BLaER1 treated with 17β-estradiol and CSF1 and Interleukin-3, amounts not matched to agents 10 nM and 100 nM (cell line): ENCODE measurements at regions not wholly inside any gene's neighbourhood (a gene's known extent, or its start where the extent isn't known, plus 50 kb on each side); places are given as distances from the start of the nearest gene placed in this dataset.
A peak's percentile ranks its signal among the peaks of the same experiment; 100 is the strongest.

ENCODE experiments used
- H3K27ac ChIP-seq, 11 experiments: shearing (Covaris generic); formaldehyde crosslinking; 2 replicates each; pipeline ENCODE4 v1.8.1; 2022
- H3K27me3 ChIP-seq, 11 experiments: shearing (Covaris generic); formaldehyde crosslinking; 2 replicates each; pipeline ENCODE4 v1.8.1; 2022
- H3K36me3 ChIP-seq, 11 experiments: shearing (Covaris generic); formaldehyde crosslinking; 2 replicates each; pipeline ENCODE4 v1.8.1; 2022
- H3K4me1 ChIP-seq, 10 experiments: shearing (Covaris generic); formaldehyde crosslinking; 2 replicates each; pipeline ENCODE4 v1.8.1; 2022
- H3K4me2 ChIP-seq, 11 experiments: shearing (Covaris generic); formaldehyde crosslinking; 2 replicates each; pipeline ENCODE4 v1.8.1; 2022
- H3K4me3 ChIP-seq, 10 experiments: shearing (Covaris generic); formaldehyde crosslinking; 2 replicates each; pipeline ENCODE4 v1.8.1; 2022
- H3K9ac ChIP-seq, 11 experiments: shearing (Covaris generic); formaldehyde crosslinking; 2 replicates each; pipeline ENCODE4 v1.8.1; 2022
- H3K9me3 ChIP-seq, 11 experiments: shearing (Covaris generic); formaldehyde crosslinking; replicated peaks in 1 of 11; 2 replicates each; pipeline ENCODE4 v1.8.1; 2022
- H4K20me1 ChIP-seq, 11 experiments: shearing (Covaris generic); formaldehyde crosslinking; 2 replicates each; pipeline ENCODE4 v1.8.1; 2022
- Cebpa-rat ChIP-seq, 11 experiments: shearing (Covaris generic); IDR thresholded peaks; 2 replicates each; pipeline ENCODE4 v1.8.1; 2022

- peaks cover 93 to 100% (median 96%) of the 10 kb centered on the region in 10 experiments for H3K4me1 ChIP-seq
- 0 out of 22 replicates have a peak, but pooled peaks cover 0 to 6% (median 0%) of the 10 kb centered on the region in 11 experiments for H3K36me3 ChIP-seq
- no peaks in the 10 kb centered on the region for H4K20me1 ChIP-seq
- peak overlapping the region in 2 of 10 experiments; percentile 1 to 8; a peak in 1 of 20 replicates for H3K4me3 ChIP-seq
- H3K4me2 ChIP-seq: peak overlapping the region; percentile 51 to 95 (median 77)
- H3K9ac ChIP-seq: peak overlapping the region in 4 of 11 experiments; percentile 3 to 60 (median 30); a peak in 6 of 22 replicates
- TF ChIP-seq Cebpa-rat (IDR thresholded peaks at IDR 0.05): no peak
- H3K27me3 ChIP-seq: no peaks in the 10 kb centered on the region; a peak in 2 of 22 replicates
- H3K27ac ChIP-seq: peak overlapping the region in 10 of 11 experiments; percentile 1 to 92 (median 44); a peak in 14 of 22 replicates
- H3K9me3 ChIP-seq: peaks cover 0 to 10% (median 7%) of the 10 kb centered on the region in 11 experiments; a peak in 11 of 22 replicates
These were observed 84.2 kb upstream of the STEAP1B start for GRCh38 chr7:22584179-22584578.

GRCh38 chr7:22582863-22583622 lies 83.1 kb upstream of the STEAP1B start:
- no peak for TF ChIP-seq Cebpa-rat (IDR thresholded peaks at IDR 0.05)
- Histone ChIP-seq H3K4me1 (peaks cover 93 to 100% (median 97%) of the 10 kb centered on the region in 10 experiments), H4K20me1 (no peaks in the 10 kb centered on the region), H3K4me2 (peak overlapping the region; percentile 51 to 95 (median 77)), H3K27ac (peak overlapping the region in 6 of 11 experiments; percentile 8 to 92 (median 61); a peak in 6 of 22 replicates), H3K36me3 (0 out of 22 replicates have a peak, but pooled peaks cover 0 to 6% (median 0%) of the 10 kb centered on the region in 11 experiments), H3K9me3 (peaks cover 0 to 21% (median 7%) of the 10 kb centered on the region in 11 experiments; a peak in 12 of 22 replicates), H3K27me3 (no peaks in the 10 kb centered on the region; a peak in 2 of 22 replicates), H3K9ac (peak overlapping the region in 1 of 11 experiments; percentile 58; a peak in 1 of 22 replicates), H3K4me3 (no peak overlapping the region)

GRCh38 chr7:22581099-22581498 lies 81.1 kb upstream of the STEAP1B start:
- Histone ChIP-seq H3K27me3 (no peaks in the 10 kb centered on the region; a peak in 2 of 22 replicates), H3K4me2 (peak overlapping the region; percentile 61 to 95 (median 79)), H3K4me1 (peaks cover 92 to 100% (median 97%) of the 10 kb centered on the region in 10 experiments), H4K20me1 (no peaks in the 10 kb centered on the region), H3K9me3 (peaks cover 0 to 38% (median 7%) of the 10 kb centered on the region in 11 experiments; a peak in 14 of 22 replicates), H3K27ac (peak overlapping the region in 5 of 11 experiments; percentile 23 to 96 (median 50); a peak in 8 of 22 replicates), H3K9ac (peak overlapping the region in 1 of 11 experiments; percentile 21; a peak in 1 of 22 replicates), H3K4me3 (no peak overlapping the region), H3K36me3 (peaks cover 0 to 17% (median 0%) of the 10 kb centered on the region in 11 experiments; a peak in 4 of 22 replicates)
- peak in 4 of 11 experiments; percentile 26 to 44 (median 36); a peak in 4 of 22 replicates for TF ChIP-seq Cebpa-rat (IDR thresholded peaks at IDR 0.05)

- Histone ChIP-seq H3K4me2 (peak overlapping the region; percentile 51 to 95 (median 80)), H3K36me3 (peaks cover 0 to 21% (median 0%) of the 10 kb centered on the region in 11 experiments; a peak in 4 of 22 replicates), H3K4me3 (peak overlapping the region in 1 of 10 experiments; percentile 2; a peak in 1 of 20 replicates), H4K20me1 (no peaks in the 10 kb centered on the region), H3K27ac (peak overlapping the region; percentile 19 to 96 (median 83); a peak in 18 of 22 replicates), H3K9me3 (peaks cover 0 to 50% (median 7%) of the 10 kb centered on the region in 11 experiments; a peak in 14 of 22 replicates), H3K9ac (peak overlapping the region in 2 of 11 experiments; percentile 5 to 7; a peak in 2 of 22 replicates), H3K4me1 (peaks cover 81 to 100% (median 94%) of the 10 kb centered on the region in 10 experiments), H3K27me3 (no peaks in the 10 kb centered on the region; a peak in 2 of 22 replicates)
- no peak for TF ChIP-seq Cebpa-rat (IDR thresholded peaks at IDR 0.05)
These were observed 80.0 kb upstream of the STEAP1B start for GRCh38 chr7:22579961-22580360.

- Histone ChIP-seq H4K20me1 (no peaks in the 10 kb centered on the region), H3K27me3 (no peaks in the 10 kb centered on the region; a peak in 2 of 22 replicates), H3K36me3 (peaks cover 0 to 31% (median 0%) of the 10 kb centered on the region in 11 experiments; a peak in 6 of 22 replicates), H3K27ac (peak overlapping the region; percentile 71 to 96 (median 83)), H3K4me2 (peak overlapping the region; percentile 76 to 95 (median 81)), H3K4me1 (peaks cover 63 to 99% (median 81%) of the 10 kb centered on the region in 10 experiments), H3K4me3 (peak overlapping the region in 4 of 10 experiments; percentile 5 to 30 (median 15); a peak in 4 of 20 replicates), H3K9me3 (peaks cover 0 to 65% (median 7%) of the 10 kb centered on the region in 11 experiments; a peak in 14 of 22 replicates), H3K9ac (peak overlapping the region; percentile 43 to 80 (median 60); a peak in 21 of 22 replicates)
- no peak for TF ChIP-seq Cebpa-rat (IDR thresholded peaks at IDR 0.05)
These were observed 78.2 kb upstream of the STEAP1B start for GRCh38 chr7:22578007-22578733.

- Histone ChIP-seq H3K4me2 (peak overlapping the region; percentile 76 to 95 (median 81)), H3K27ac (peak overlapping the region; percentile 71 to 96 (median 83)), H3K36me3 (peaks cover 0 to 37% (median 0%) of the 10 kb centered on the region in 11 experiments; a peak in 6 of 22 replicates), H3K9me3 (peaks cover 0 to 71% (median 12%) of the 10 kb centered on the region in 11 experiments; a peak in 15 of 22 replicates), H4K20me1 (no peaks in the 10 kb centered on the region), H3K27me3 (no peaks in the 10 kb centered on the region; a peak in 2 of 22 replicates), H3K4me1 (peaks cover 56 to 99% (median 76%) of the 10 kb centered on the region in 10 experiments), H3K9ac (peak overlapping the region; percentile 43 to 80 (median 60); a peak in 20 of 22 replicates), H3K4me3 (peak overlapping the region in 4 of 10 experiments; percentile 5 to 30 (median 15); a peak in 4 of 20 replicates)
- peak; percentile 86 to 98 (median 95) for TF ChIP-seq Cebpa-rat (IDR thresholded peaks at IDR 0.05)
These were observed 77.5 kb upstream of the STEAP1B start for GRCh38 chr7:22577470-22578001.

- Histone ChIP-seq H3K4me2 (peak overlapping the region; percentile 76 to 95 (median 81)), H3K27me3 (no peaks in the 10 kb centered on the region; a peak in 2 of 22 replicates), H3K9ac (peak overlapping the region in 9 of 11 experiments; percentile 34 to 80 (median 60); a peak in 14 of 22 replicates), H4K20me1 (no peaks in the 10 kb centered on the region), H3K4me3 (peak overlapping the region in 3 of 10 experiments; percentile 14 to 36 (median 30); a peak in 2 of 20 replicates), H3K4me1 (peaks cover 54 to 99% (median 78%) of the 10 kb centered on the region in 10 experiments), H3K9me3 (peaks cover 0 to 78% (median 14%) of the 10 kb centered on the region in 11 experiments; a peak in 15 of 22 replicates), H3K36me3 (peaks cover 0 to 44% (median 0%) of the 10 kb centered on the region in 11 experiments; a peak in 6 of 22 replicates), H3K27ac (peak overlapping the region; percentile 71 to 96 (median 83))
- no peak for TF ChIP-seq Cebpa-rat (IDR thresholded peaks at IDR 0.05)
These were observed 76.9 kb upstream of the STEAP1B start for GRCh38 chr7:22576612-22577469.
